ENCODE measurements at regions not wholly inside any gene's neighbourhood (a gene's known extent, or its start where the extent isn't known, plus 50 kb on each side); places are given as distances from the start of the nearest gene placed in this dataset.

GRCh38 chr4:31445526-31445925 is 725.4 kb downstream of the PCDH7 start:
- TF ChIP-seq GATA2 (IDR thresholded peaks at IDR 0.05; ENCODE audit: low read depth, low read length) (no peak), GATA3 (IDR thresholded peaks at IDR 0.05; ENCODE audit: low read depth, low read length) (no peak)

Measured in SH-SY5Y (cell line).